Dendritic cell treated with granulocyte-macrophage colony-stimulating factor and Interleukin-4, amounts not matched to agents 40 ng/mL and 50 ng/mL, for 4 days (primary cell): ENCODE measurements at regions not wholly inside any gene's neighbourhood (a gene's known extent, or its start where the extent isn't known, plus 50 kb on each side); places are given as distances from the start of the nearest gene placed in this dataset.
A peak's percentile ranks its signal among the peaks of the same experiment; 100 is the strongest.
"Not testable (repeated sequence)": the region's sequence is repeated elsewhere in the genome, so short reads cannot be mapped to it uniquely, and the experiment has no call there.

ENCODE experiments used
- H3K27ac Mint-ChIP-seq: one replicate; pipeline ENCODE4 v1.8.0; 2022; ENCODE audit warnings: mild to moderate bottlenecking, mixed read lengths
- H3K27me3 Mint-ChIP-seq: one replicate; pipeline ENCODE4 v1.8.0; 2022; ENCODE audit warnings: mild to moderate bottlenecking, mixed read lengths
- H3K36me3 Mint-ChIP-seq: one replicate; pipeline ENCODE4 v1.8.0; 2022; ENCODE audit warnings: low read depth, mixed read lengths
- H3K4me1 Mint-ChIP-seq: one replicate; pipeline ENCODE4 v1.8.0; 2022; ENCODE audit warnings: low read depth, mixed read lengths
- H3K4me3 Mint-ChIP-seq: one replicate; pipeline ENCODE4 v1.8.0; 2022; ENCODE audit warnings: mild to moderate bottlenecking, moderate library complexity, mixed read lengths
- H3K9me3 Mint-ChIP-seq: one replicate; pipeline ENCODE4 v1.8.0; 2022; ENCODE audit warnings: mixed read lengths
- intact Hi-C: fragments of 100-400 bp; cut with micrococcal nuclease; formaldehyde crosslinking; loops from one replicate; pipeline ENCODE4 v1.15.0; 2022

DNA sequence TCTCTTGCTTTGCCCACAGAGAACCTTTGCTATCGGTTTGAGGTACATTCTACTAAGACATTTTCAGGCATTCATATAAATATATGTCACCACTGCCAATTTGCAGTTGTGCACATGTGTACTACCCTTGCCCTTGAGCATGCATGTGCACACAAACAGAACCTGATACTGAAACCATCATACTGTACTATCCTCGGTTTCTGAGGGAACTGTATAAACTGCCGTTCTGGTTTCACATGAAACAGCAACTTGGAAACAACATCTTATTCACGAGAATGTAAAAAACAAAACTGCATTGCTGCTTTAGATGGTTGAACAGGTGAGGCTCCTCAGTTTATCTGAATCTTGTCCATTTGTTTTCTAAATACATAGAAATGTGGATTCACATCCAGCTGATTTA is 151.2 kb upstream of the TMEM170B start:
- H3K36me3 Mint-ChIP-seq: no peaks in the 10 kb centered on the region
- no peak overlapping the region for H3K4me3 Mint-ChIP-seq
- H3K4me1 Mint-ChIP-seq: peaks cover 20% of the 10 kb centered on the region
- H3K27ac Mint-ChIP-seq: no peak overlapping the region
- peaks cover 17% of the 10 kb centered on the region for H3K27me3 Mint-ChIP-seq
- intact Hi-C loops: no loop called here
- H3K9me3 Mint-ChIP-seq: no peaks in the 10 kb centered on the region

DNA sequence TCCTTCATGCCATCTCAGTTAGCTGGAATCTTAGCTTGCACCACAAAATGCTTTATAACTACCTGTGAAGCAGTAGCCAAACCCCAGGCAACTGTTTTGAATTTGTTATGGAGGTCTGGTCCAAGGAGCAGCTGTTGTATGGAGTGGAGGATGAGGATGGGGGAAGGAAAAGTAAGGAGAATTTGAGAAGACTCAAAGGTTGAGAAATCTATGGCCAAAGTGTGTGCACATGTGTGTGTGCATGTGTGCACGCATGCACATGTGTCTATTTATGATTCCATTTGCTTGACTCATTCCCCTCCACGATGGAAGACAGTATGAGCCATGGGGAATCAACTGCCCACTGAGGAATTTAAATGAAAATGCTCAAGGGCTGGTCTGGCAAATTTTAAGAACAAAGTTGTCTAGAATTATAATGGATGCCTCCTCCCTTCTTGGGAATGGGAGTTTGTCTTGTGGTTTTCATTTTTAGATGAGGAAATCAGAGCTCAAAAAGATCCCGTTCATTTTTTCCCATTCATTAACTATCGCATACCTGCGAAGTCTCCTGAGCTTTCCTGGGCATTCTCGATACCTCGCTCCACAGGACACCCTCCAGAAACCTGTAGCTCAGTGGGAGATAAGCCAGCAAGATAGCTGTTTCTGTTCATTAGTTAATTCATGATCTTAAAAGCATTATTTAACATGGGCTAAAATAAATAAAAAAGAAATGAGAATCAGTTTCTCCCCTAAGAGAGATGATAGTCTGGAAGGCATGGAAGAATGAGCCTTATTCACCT is 152.3 kb upstream of the NEDD9 start:
- Mint-ChIP-seq H3K27ac (no peak overlapping the region), H3K4me3 (no peak overlapping the region), H3K36me3 (no peaks in the 10 kb centered on the region), H3K4me1 (peaks cover 36% of the 10 kb centered on the region), H3K9me3 (no peaks in the 10 kb centered on the region), H3K27me3 (peaks cover 31% of the 10 kb centered on the region)
- intact Hi-C loops: no loop called here

DNA sequence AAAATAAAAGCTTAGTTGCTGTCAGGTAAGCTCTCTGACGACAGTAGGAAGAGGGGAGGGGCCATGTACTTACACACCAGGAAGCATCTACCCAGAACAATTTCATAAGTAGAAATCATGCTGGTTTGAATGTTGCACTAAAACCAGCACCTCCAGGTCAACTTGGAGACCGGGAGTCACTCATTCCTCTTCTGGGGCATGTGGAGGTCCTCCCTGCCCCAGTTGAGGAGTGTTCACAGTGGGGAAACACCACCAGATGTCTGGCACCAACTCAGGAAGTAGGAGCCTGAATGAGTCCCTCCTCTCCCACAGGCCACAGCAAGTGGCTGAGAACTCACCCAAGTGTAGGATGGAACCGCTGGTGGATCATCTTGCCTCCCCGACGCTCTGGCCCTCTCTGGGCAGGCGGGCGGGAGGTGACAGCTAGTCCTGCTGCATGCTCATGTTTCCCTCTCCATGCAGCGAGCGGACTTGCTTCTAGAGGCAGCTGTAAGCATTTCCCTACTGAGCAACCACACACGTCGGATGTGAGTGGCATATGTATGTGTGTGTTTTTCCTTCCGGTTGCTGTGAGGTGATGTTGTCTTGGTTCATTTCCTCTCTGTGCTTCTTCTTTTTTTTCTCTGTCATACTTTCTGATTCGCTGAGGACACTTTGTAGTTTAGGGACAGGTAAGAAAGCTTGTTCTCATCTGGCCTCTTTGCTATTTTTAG is 149.5 kb upstream of the NEDD9 start:
- Mint-ChIP-seq H3K27ac (peak overlapping the region; percentile 63), H3K4me3 (no peak overlapping the region), H3K27me3 (peaks cover 45% of the 10 kb centered on the region), H3K9me3 (no peaks in the 10 kb centered on the region), H3K36me3 (no peaks in the 10 kb centered on the region), H3K4me1 (peaks cover 44% of the 10 kb centered on the region)
- intact Hi-C loops: no loop called here

DNA sequence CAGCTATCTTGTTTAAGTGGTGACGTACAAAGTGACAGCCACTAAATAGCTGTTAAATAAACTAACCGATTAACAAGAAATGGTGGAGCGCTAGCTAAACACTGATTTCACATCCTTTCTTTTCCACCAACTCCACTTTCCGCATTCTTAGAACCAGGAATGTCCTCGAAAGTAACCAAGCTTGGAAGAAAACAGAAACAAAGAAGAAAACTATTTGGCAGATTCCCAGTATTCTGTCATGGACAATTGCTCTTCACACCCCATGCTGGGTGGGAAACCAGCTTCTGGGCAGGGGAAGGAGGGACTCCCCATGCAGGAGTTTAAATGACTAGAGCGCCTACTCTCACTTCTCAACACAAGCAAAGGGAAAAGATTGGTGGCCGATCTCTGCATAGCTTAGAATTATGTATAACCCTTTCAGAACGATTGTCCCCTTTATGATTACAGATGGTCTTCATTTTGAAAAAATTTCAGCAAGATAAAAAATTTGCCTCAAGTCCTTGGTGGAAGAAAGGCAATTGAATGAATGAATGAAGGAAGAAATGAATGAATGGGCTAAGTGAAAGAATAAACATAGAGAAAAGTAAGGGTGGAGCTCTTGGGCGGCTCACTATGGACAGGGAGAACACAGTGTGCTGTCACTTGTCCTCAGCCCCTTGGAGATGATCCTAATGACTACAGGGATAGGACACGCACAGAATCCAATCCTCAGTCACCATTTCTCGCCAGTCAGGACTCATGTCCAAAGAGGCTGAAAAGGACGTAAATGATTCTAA is 148.7 kb upstream of the NEDD9 start:
- H3K27me3 Mint-ChIP-seq: peaks cover 52% of the 10 kb centered on the region
- intact Hi-C loops: no loop called here
- H3K27ac Mint-ChIP-seq: peak overlapping the region; percentile 63
- no peaks in the 10 kb centered on the region for H3K9me3 Mint-ChIP-seq
- H3K4me1 Mint-ChIP-seq: peaks cover 50% of the 10 kb centered on the region
- H3K36me3 Mint-ChIP-seq: no peaks in the 10 kb centered on the region
- H3K4me3 Mint-ChIP-seq: no peak overlapping the region

DNA sequence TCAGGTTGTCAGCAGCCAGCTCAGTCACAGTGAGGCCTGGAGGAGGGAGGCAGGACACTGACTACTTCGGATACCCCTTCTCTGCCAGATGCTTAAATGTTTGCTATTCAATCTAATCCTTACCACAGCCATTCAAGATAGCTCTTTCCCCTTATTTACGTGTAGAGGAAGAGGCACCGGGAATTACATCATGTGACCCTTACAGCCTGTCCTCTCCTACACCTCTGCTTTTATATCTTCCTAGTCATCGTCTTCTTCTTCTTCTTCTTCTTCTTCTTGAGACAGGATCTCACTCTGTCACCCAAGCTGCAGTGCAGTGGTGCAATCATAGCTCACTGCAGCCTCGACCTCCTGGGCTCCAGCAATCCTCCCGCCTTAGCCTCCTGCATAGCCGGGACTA is 148.1 kb upstream of the NEDD9 start:
- Mint-ChIP-seq H3K4me1 (peaks cover 54% of the 10 kb centered on the region), H3K27ac (peak overlapping the region; percentile 20), H3K4me3 (no peak overlapping the region), H3K27me3 (peaks cover 57% of the 10 kb centered on the region), H3K9me3 (no peaks in the 10 kb centered on the region), H3K36me3 (no peaks in the 10 kb centered on the region)
- intact Hi-C loops: no loop called here

DNA sequence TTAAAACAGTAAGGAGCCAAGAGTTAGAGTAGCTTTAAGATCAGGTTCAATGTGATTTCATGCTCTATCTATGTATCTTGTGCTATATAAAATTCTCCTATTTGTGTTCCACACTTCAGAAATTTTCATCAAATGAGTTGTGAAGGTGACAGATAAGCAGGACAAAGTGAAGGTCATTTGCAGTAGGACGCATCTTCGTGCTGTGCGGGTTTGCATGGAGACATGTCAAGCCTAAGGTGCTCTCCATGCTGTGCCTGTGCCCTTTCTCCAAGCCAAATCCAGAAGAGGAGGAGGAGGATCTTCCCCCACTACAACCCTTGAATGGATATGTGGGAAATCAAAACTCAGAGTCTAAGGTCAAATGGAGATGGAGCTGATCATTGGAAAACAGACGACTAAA is 147.3 kb upstream of the NEDD9 start:
- Mint-ChIP-seq H3K27ac (no peak overlapping the region), H3K4me3 (no peak overlapping the region), H3K27me3 (peaks cover 52% of the 10 kb centered on the region), H3K4me1 (peaks cover 56% of the 10 kb centered on the region), H3K36me3 (no peaks in the 10 kb centered on the region), H3K9me3 (no peaks in the 10 kb centered on the region)
- intact Hi-C loops: loop anchor here (10.0 kb wide), 1 partner anchor 55 kb away; no protein-coding TSS in a partner anchor

GRCh38 chr6:11378639-11379038 is 146.2 kb upstream of the NEDD9 start:
- peaks cover 65% of the 10 kb centered on the region for H3K4me1 Mint-ChIP-seq
- H3K27me3 Mint-ChIP-seq: peaks cover 51% of the 10 kb centered on the region
- no peak overlapping the region for H3K27ac Mint-ChIP-seq
- no peaks in the 10 kb centered on the region for H3K36me3 Mint-ChIP-seq
- no peaks in the 10 kb centered on the region for H3K9me3 Mint-ChIP-seq
- no peak overlapping the region for H3K4me3 Mint-ChIP-seq
- intact Hi-C loops: loop anchor here (10.0 kb wide), 1 partner anchor 54 kb away; no protein-coding TSS in a partner anchor

- Mint-ChIP-seq H3K9me3 (peaks cover 7% of the 10 kb centered on the region), H3K4me1 (peaks cover 67% of the 10 kb centered on the region), H3K36me3 (no peaks in the 10 kb centered on the region), H3K27ac (peak overlapping the region; percentile 28), H3K4me3 (no peak overlapping the region), H3K27me3 (peaks cover 37% of the 10 kb centered on the region)
- intact Hi-C loops: loop anchor here (5.0 to 10.0 kb wide), 2 partner anchors 33 to 50 kb away; no protein-coding TSS in a partner anchor
These were observed 141.9 kb upstream of the NEDD9 start for GRCh38 chr6:11374036-11375010.

GRCh38 chr6:11373208-11373607 is 140.7 kb upstream of the NEDD9 start:
- peaks cover 39% of the 10 kb centered on the region for H3K27me3 Mint-ChIP-seq
- peaks cover 73% of the 10 kb centered on the region for H3K4me1 Mint-ChIP-seq
- no peak overlapping the region for H3K27ac Mint-ChIP-seq
- intact Hi-C loops: loop anchor here (5.0 to 10.0 kb wide), 2 partner anchors 34 to 48 kb away; no protein-coding TSS in a partner anchor
- peaks cover 7% of the 10 kb centered on the region for H3K9me3 Mint-ChIP-seq
- no peak overlapping the region for H3K4me3 Mint-ChIP-seq
- H3K36me3 Mint-ChIP-seq: no peaks in the 10 kb centered on the region

GRCh38 chr6:11372186-11372790 is 139.8 kb upstream of the NEDD9 start:
- not testable (repeated sequence) for H3K27ac Mint-ChIP-seq, H3K36me3 Mint-ChIP-seq, H3K4me3 Mint-ChIP-seq, H3K9me3 Mint-ChIP-seq
- intact Hi-C loops: loop anchor here (5.0 to 10.0 kb wide), 2 partner anchors 35 to 47 kb away; no protein-coding TSS in a partner anchor
- Mint-ChIP-seq H3K4me1 (peaks cover 76% of the 10 kb centered on the region), H3K27me3 (peaks cover 30% of the 10 kb centered on the region)

- no peaks in the 10 kb centered on the region for H3K36me3 Mint-ChIP-seq
- H3K27ac Mint-ChIP-seq: no peak overlapping the region
- H3K9me3 Mint-ChIP-seq: peaks cover 7% of the 10 kb centered on the region
- peaks cover 25% of the 10 kb centered on the region for H3K27me3 Mint-ChIP-seq
- no peak overlapping the region for H3K4me3 Mint-ChIP-seq
- intact Hi-C loops: loop anchor here (5.0 to 10.0 kb wide), 2 partner anchors 37 to 46 kb away; no protein-coding TSS in a partner anchor
- peaks cover 77% of the 10 kb centered on the region for H3K4me1 Mint-ChIP-seq
These were observed 137.9 kb upstream of the NEDD9 start for GRCh38 chr6:11370191-11371018.

- Mint-ChIP-seq H3K27me3 (peaks cover 30% of the 10 kb centered on the region), H3K4me3 (no peak overlapping the region), H3K36me3 (no peaks in the 10 kb centered on the region), H3K9me3 (peaks cover 7% of the 10 kb centered on the region), H3K27ac (no peak overlapping the region), H3K4me1 (peaks cover 70% of the 10 kb centered on the region)
- intact Hi-C loops: no loop called here
These were observed 136.3 kb upstream of the NEDD9 start for GRCh38 chr6:11368760-11369159.
